Ramos (cell line): ENCODE measurements at regions not wholly inside any gene's neighbourhood (a gene's known extent, or its start where the extent isn't known, plus 50 kb on each side); places are given as distances from the start of the nearest gene placed in this dataset.
"Not testable (repeated sequence)": the region's sequence is repeated elsewhere in the genome, so short reads cannot be mapped to it uniquely, and the experiment has no call there.

Source experiments
- in situ Hi-C: fragments of 300-500 bp; cut with MboI; formaldehyde crosslinking; loops from one replicate; pipeline ENCODE4 v1.14.3; 2022; ENCODE audit warnings: low sequenced_read_pairs; ENCODE audit not compliant: unreplicated experiment

- in situ Hi-C loops = no loop called here
Observed at GRCh38 chr7:88617185-88617584, 142.3 kb upstream of the ZNF804B start.

- in situ Hi-C loops = no loop called here
Observed at GRCh38 chr7:88615336-88615735, 144.2 kb upstream of the ZNF804B start.

- in situ Hi-C loops = no loop called here
Observed at GRCh38 chr7:88614736-88615135, 144.8 kb upstream of the ZNF804B start.

- in situ Hi-C loops = no loop called here
Observed at GRCh38 chr7:88610942-88611341, 148.6 kb upstream of the ZNF804B start.

DNA sequence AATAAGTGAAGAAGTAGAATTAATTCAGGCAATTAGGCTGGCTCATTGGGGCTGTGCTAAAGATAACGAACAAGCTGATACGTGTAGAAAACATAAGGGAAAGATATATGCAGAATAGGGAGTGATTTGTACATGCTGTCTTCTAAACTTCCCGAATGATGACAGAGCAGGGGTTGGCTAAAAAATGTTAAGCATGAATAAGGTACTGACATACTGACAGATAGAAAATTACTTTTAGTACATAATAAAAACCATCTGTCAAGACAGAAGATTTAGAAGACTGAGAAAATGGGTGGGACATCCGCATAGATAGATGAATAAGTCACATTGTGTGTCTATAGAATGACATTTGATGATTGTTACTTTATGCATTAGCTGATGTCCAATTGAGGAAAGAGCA, 158.8 kb upstream of the ZNF804B start:
- in situ Hi-C loops = no loop called here

DNA sequence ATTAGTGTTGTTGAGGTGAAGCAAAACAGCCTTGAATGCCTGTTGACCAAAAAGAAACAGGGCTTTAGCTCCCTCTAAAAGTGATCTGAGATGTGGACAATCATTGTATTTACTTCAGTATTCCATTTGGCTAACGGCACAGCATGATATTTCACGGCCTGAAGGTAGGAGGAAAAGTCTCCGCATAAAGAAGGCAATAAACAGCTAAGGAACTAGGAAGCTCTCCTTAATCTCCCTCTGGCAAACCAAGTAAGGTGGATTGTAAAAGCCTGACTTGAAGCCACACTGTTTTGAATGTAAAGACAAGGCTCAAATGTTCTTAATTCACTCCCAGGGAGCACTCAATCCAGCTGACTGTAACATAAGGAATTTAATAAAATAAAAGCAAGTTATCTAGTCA, 160.0 kb upstream of the ZNF804B start:
- in situ Hi-C loops = no loop called here

DNA sequence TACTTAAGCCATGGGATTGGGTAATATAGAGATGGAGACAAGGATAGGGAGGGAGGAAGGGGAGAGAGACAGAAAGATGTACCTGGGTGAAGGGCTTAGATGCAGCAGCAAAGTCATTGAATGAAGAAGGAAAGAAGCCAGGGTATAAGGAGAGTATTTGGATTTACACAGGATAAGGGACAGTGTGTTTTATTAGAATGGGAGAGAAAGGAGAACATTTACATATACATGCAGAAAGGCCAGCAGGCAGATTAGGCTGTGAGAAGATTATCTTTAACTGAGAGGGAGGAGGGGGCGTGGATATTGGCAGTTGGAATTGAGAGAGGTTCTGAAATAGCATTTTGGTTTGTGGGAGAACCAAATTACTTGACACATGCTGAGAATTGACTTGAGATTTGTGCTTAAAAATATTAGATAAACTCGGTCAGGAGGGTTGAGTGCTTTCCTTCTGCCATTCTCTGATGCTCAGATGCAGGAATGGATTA, 161.5 kb upstream of the ZNF804B start:
- in situ Hi-C loops = no loop called here

- in situ Hi-C loops = no loop called here
Observed at GRCh38 chr7:88590963-88591362, 168.5 kb upstream of the ZNF804B start.

DNA sequence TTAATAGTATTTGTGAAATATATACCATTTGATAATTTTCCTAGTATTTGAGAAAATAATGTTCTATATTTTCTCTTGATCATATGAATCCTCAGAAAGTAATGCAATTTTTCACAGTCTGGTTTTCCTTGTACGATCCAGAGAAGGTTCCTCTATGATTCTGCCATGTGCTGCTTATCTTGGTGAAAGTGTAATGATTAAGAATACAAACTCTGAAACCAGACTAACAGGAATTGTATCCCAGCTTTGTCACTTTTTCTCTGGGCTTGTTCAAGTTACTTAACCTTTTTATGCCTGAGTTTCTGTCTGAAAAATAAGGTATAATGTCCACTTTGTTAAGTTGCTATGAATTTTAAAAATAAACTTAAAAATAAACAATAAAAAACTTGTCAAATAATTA, 169.6 kb upstream of the ZNF804B start:
- in situ Hi-C loops = no loop called here

GRCh38 chr7:88586890-88587289, 172.6 kb upstream of the ZNF804B start:
- in situ Hi-C loops = no loop called here

DNA sequence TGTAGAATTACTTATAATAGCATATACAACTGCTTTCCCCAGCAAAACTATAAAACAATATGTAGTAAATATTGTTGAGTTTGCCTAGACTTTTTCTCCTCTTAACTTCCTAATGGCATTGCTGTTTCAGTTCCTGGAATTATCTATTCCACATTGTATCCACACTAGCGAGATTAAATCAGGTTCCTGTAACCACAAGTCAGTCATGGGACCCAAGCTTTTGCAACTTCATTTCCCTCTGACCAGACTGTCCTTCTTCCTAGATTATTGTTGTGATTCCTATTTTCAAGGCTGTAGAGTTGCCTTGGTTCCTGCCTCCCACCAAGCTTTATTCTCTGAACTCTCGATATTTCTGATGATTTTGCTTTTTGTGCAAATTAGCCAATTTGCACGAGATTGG, 173.3 kb upstream of the ZNF804B start:
- in situ Hi-C loops = no loop called here

GRCh38 chr7:88576720-88577119, 182.8 kb upstream of the ZNF804B start:
- in situ Hi-C loops = no loop called here

DNA sequence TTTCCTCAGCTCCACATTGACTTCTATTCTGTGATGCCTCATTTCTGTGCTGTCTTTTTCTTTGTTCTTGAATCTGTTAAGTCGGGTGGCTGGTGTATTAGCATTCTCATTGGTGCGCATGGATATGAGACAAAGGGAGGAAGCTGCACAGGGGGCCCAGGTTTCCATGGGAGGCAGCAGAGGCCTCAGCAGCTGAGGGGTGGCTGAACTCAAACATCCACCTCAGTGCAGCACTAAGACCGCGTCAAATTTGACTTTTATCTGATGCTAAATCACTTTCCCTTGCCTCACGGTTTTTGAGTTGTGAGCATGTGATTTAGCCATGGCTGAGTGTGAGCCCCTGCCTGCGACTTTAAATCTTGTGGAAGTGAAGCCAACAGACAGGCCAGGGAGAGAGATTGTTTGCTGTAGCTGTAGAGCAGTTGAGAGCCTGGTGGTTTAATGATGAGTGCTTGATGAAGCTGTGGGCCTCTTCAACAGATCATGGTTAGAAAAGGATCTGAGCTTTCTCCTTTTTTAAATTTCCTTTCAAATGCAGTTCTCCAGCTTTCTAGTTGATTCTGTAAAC, 193.3 kb upstream of the ZNF804B start:
- in situ Hi-C loops = no loop called here

- in situ Hi-C loops = no loop called here
Observed at GRCh38 chr7:88565401-88565800, 194.1 kb upstream of the ZNF804B start.

- in situ Hi-C loops = not testable (repeated sequence)
Observed at GRCh38 chr7:88556441-88556840, 203.1 kb upstream of the ZNF804B start.

GRCh38 chr7:88554847-88555246, 204.7 kb upstream of the ZNF804B start:
- in situ Hi-C loops = not testable (repeated sequence)

DNA sequence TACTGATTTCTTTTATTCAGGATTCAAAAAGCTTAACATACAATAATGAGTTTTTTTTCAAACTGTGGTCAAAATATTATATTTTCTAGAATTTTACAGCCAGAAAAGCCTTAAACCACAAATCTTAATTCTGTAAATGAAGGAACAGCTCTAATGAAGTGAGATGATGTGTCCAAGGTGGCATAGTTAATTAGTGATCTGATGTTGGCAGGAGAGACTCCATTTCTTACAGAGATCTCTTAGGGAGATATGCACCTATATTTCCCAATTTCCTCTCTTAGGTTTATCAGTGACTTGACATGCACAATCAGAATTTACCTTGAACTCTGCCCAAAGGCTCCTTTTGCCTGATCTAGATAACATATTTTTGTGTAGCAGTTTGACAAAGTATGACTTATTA, 211.1 kb upstream of the ZNF804B start:
- in situ Hi-C loops = loop anchor here (10.0 to 25.0 kb wide), 2 partner anchors 1076 to 1564 kb away; no protein-coding TSS in a partner anchor

GRCh38 chr7:88546808-88547207, 212.7 kb upstream of the ZNF804B start:
- in situ Hi-C loops = loop anchor here (10.0 to 25.0 kb wide), 2 partner anchors 1078 to 1565 kb away; no protein-coding TSS in a partner anchor

GRCh38 chr7:88545663-88546062, 213.8 kb upstream of the ZNF804B start:
- in situ Hi-C loops = loop anchor here (10.0 to 25.0 kb wide), 2 partner anchors 1079 to 1567 kb away; no protein-coding TSS in a partner anchor

- in situ Hi-C loops = loop anchor here (10.0 to 25.0 kb wide), 2 partner anchors 1085 to 1572 kb away; no protein-coding TSS in a partner anchor
Observed at GRCh38 chr7:88540012-88540411, 219.5 kb upstream of the ZNF804B start.

- in situ Hi-C loops = loop anchor here (25.0 kb wide), 1 partner anchor 1573 kb away; no protein-coding TSS in a partner anchor
Observed at GRCh38 chr7:88539518-88539917, 220.0 kb upstream of the ZNF804B start.

DNA sequence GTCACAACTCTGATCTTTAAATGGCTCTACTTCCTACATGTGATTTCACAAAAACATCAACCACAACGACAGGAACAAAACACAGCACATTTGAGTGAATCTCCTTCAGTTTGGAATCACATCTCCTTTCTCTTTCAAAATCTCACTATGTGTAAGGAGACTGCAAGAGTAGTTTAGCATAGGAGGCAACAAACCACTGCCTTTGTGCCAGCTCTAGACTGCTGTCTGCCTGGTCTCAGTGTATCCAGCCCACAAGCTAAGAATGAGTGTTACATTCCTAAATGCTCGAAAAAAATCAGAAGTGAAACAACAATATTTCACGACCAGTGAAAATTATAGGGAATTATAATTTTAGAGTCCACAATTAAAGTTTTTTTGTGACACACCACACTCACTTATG, 217.0 kb upstream of the STEAP4 start:
- in situ Hi-C loops = no loop called here
